HepG2 (cell line): ENCODE measurements at regions not wholly inside any gene's neighbourhood (a gene's known extent, or its start where the extent isn't known, plus 50 kb on each side); places are given as distances from the start of the nearest gene placed in this dataset.

Experiments
- ATAC-seq: fragments of 200-7000 bp; cut with Tn5 transposase; 3 replicates; pipeline ENCODE4 v1.9.1; 2020; ENCODE audit warnings: mild to moderate bottlenecking, moderate library complexity
- BruUV-seq: library from RNA; stranded (reverse); fragments of 400-500 nt; replicated peaks from 2 replicates; lab custom pipeline; 2021; lab: Mats Ljungman, UMichigan
- CTCF ChIA-PET: fragments of 300-600 bp; formaldehyde crosslinking; extraction: SDS; loops from one replicate; lab custom pipeline; 2021; ENCODE audit warnings: low total read pairs, inconsistent platforms, low intra/inter-chr PET ratio; lab: Yijun Ruan, JAX
- POLR2A ChIA-PET: fragments of 350-600 bp; sonication (Branson Sonifier 250); formaldehyde crosslinking; loops from one replicate; lab custom pipeline; 2020; ENCODE audit warnings: antibody characterized with exemption, inconsistent platforms; lab: Yijun Ruan, JAX
- DNase-seq: peaks from one replicate; pipeline ENCODE4 v3.0.0-alpha.2; 2015; ENCODE audit warnings: low spot score
- FAIRE-seq: peaks from 3 replicates; lab custom pipeline; 2011; peaks lifted over from hg19 to GRCh38; lab: Jason Lieb, UNC
- H2AFZ ChIP-seq: one replicate; pipeline ENCODE4 v1.6.1; 2011; ENCODE audit warnings: low read length, inconsistent platforms
- H3K27ac ChIP-seq: fragments of 300-600 bp; 3 replicates; pipeline ENCODE4 v1.8.0; 2011; ENCODE audit warnings: mixed run types, mild to moderate bottlenecking, mixed read lengths, low read length, inconsistent platforms; ENCODE audit not compliant: insufficient read depth; ENCODE audit errors: extremely low read length
- H3K27me3 ChIP-seq, 2 experiments: fragments of 200-600 bp in 1 of 2; 2 replicates in 1 of 2; 3 replicates in 1 of 2; pipeline versions ENCODE4 v1.6.0 to v1.8.0; 2011; ENCODE audit warnings: low read length in 2 of 2, mild to moderate bottlenecking in 2 of 2, moderate library complexity in 2 of 2, inconsistent platforms in 1 of 2; ENCODE audit not compliant: insufficient read depth in 2 of 2, control insufficient read depth in 1 of 2
- H3K36me3 ChIP-seq, 2 experiments: fragments of 200-600 bp in 1 of 2; replicated peaks in 1 of 2; 2 replicates in 1 of 2; 3 replicates in 1 of 2; pipeline versions ENCODE4 v1.5.1 to v1.8.0; 2011; ENCODE audit warnings: low read length in 2 of 2, inconsistent platforms in 1 of 2; ENCODE audit not compliant: insufficient read depth in 2 of 2, control insufficient read depth in 1 of 2
- H3K4me1 ChIP-seq: 2 replicates; pipeline ENCODE4 v1.5.1; 2012; ENCODE audit warnings: low read length, inconsistent platforms; ENCODE audit not compliant: insufficient read depth
- H3K4me2 ChIP-seq: 2 replicates; pipeline ENCODE4 v1.6.0; 2011; ENCODE audit warnings: low read depth, low read length, inconsistent platforms
- H3K4me3 ChIP-seq, 3 experiments: fragments of 200-600 bp in 1 of 3; sonication (generic), shearing (Covaris generic) in 1 of 3; replicated peaks in 1 of 3; 2 replicates each; pipeline ENCODE4 v1.5.1; 2011 to 2016; ENCODE audit warnings: low read length in 3 of 3, inconsistent platforms in 2 of 3, low read depth in 2 of 3, mild to moderate bottlenecking in 2 of 3, control low read depth in 1 of 3, mixed read lengths in 1 of 3; ENCODE audit not compliant: insufficient read depth in 1 of 3
- H3K79me2 ChIP-seq: one replicate; pipeline ENCODE4 v1.6.1; 2011; ENCODE audit warnings: low read length, inconsistent platforms; ENCODE audit not compliant: insufficient read depth
- H3K9ac ChIP-seq: 2 replicates; pipeline ENCODE4 v1.6.0; 2011; ENCODE audit warnings: mild to moderate bottlenecking, low read depth, low read length, inconsistent platforms; ENCODE audit not compliant: insufficient read depth
- H3K9me3 ChIP-seq: 2 replicates; pipeline ENCODE4 v1.5.1; 2012; ENCODE audit warnings: mild to moderate bottlenecking, low read length
- H4K20me1 ChIP-seq: 2 replicates; pipeline ENCODE4 v1.6.0; 2011; ENCODE audit warnings: inconsistent platforms, mild to moderate bottlenecking, low read length, moderate library complexity; ENCODE audit not compliant: insufficient read depth
- ATF4 ChIP-seq, 2 experiments: fragments of 450-650 bp in 1 of 2; sonication (generic) in 1 of 2; formaldehyde crosslinking; IDR thresholded peaks; 2 replicates each; pipeline versions ENCODE4 v1.5.0 to v1.8.0; 2020 to 2022; ENCODE audit warnings: mild to moderate bottlenecking in 1 of 2, missing genetic modification reagents in 1 of 2
- CHD2 ChIP-seq: IDR thresholded peaks from 2 replicates; pipeline ENCODE4 v1.6.1; 2011; ENCODE audit warnings: low read depth, low read length, improper control_type of control experiment
- GATAD2A ChIP-seq: IDR thresholded peaks from 2 replicates; pipeline ENCODE4 v1.6.1; 2016
- GMEB2 ChIP-seq: IDR thresholded peaks from 2 replicates; pipeline ENCODE4 v1.6.1; 2016; ENCODE audit warnings: missing biosample characterization, missing genetic modification reagents, low read depth
- MIXL1 ChIP-seq: IDR thresholded peaks from 2 replicates; pipeline ENCODE4 v1.6.1; 2016
- PLSCR1 ChIP-seq: sonication (generic); formaldehyde crosslinking; IDR thresholded peaks from 2 replicates; pipeline ENCODE4 v1.5.0; 2020; ENCODE audit warnings: missing genetic modification reagents, mild to moderate bottlenecking, borderline replicate concordance
- SMARCC2 ChIP-seq: fragments of 450-650 bp; IDR thresholded peaks from 2 replicates; pipeline ENCODE4 v1.6.1; 2017; ENCODE audit warnings: antibody characterized with exemption, mild to moderate bottlenecking
- SNRNP70 ChIP-seq: fragments of 200-400 bp; formaldehyde crosslinking; IDR thresholded peaks from 2 replicates; pipeline ENCODE4 v1.6.1; 2017; ENCODE audit warnings: mild to moderate bottlenecking, low read depth, low read length, moderate library complexity
- TIGD3 ChIP-seq: sonication (generic); formaldehyde crosslinking; IDR thresholded peaks from 2 replicates; pipeline ENCODE4 v1.5.1; 2020; ENCODE audit warnings: mild to moderate bottlenecking, missing genetic modification reagents, borderline replicate concordance
- ZBED4 ChIP-seq: sonication (generic); formaldehyde crosslinking; IDR thresholded peaks from 2 replicates; pipeline ENCODE4 v1.4.0; 2020; ENCODE audit warnings: missing genetic modification reagents, borderline replicate concordance
- ZBTB3 ChIP-seq: sonication (generic); formaldehyde crosslinking; IDR thresholded peaks from 2 replicates; pipeline ENCODE4 v1.4.0; 2020; ENCODE audit warnings: low read depth, mild to moderate bottlenecking, moderate library complexity, missing genetic modification reagents, borderline replicate concordance
- ZNF205 ChIP-seq: IDR thresholded peaks from 2 replicates; pipeline ENCODE4 v1.6.1; 2018; ENCODE audit warnings: missing biosample characterization, missing genetic modification reagents
- ZNF543 ChIP-seq: sonication (generic); formaldehyde crosslinking; IDR thresholded peaks from 2 replicates; pipeline ENCODE4 v1.4.0; 2020; ENCODE audit warnings: mild to moderate bottlenecking, missing genetic modification reagents
- ZNF574 ChIP-seq: sonication (generic); formaldehyde crosslinking; IDR thresholded peaks from 2 replicates; pipeline ENCODE4 v1.4.0; 2020; ENCODE audit warnings: missing genetic modification reagents
- ZNF768 ChIP-seq: sonication (generic); formaldehyde crosslinking; IDR thresholded peaks from 2 replicates; pipeline ENCODE4 v1.4.0; 2020; ENCODE audit warnings: missing genetic modification reagents
- WGBS: methylation state at CpG from one replicate; pipeline ENCODE4 v1.1.6; 2017; ENCODE audit warnings: low lambda C conversion rate; 5-methylcytosine and 5-hydroxymethylcytosine counted together
- in situ Hi-C: cut with HindIII; loops from 2 replicates; pipeline ENCODE4 v1.10.0; 2017; ENCODE audit warnings: low pct_unique_long_range_greater_than_20kb; ENCODE audit not compliant: extremely low pct_ligation_motif_present
- intact Hi-C: fragments of 100-400 bp; cut with micrococcal nuclease; formaldehyde crosslinking; loops from one replicate; pipeline ENCODE4 v1.10.0; 2022; ENCODE audit not compliant: unreplicated experiment

GRCh38 chr20:40452758-40453157, 236.3 kb downstream of the MAFB start:
- ATAC-seq: no peak
- Histone ChIP-seq H3K4me1 (no peaks in the 10 kb centered on the region), H3K4me2 (no peak overlapping the region), H3K27me3 (no peaks in the 10 kb centered on the region), H3K79me2 (no peaks in the 10 kb centered on the region), H3K9ac (no peak overlapping the region), H4K20me1 (no peaks in the 10 kb centered on the region), H3K4me3 (no peak overlapping the region), H3K36me3 (no peaks in the 10 kb centered on the region), H3K27ac (no peak overlapping the region), H3K9me3 (no peaks in the 10 kb centered on the region), H2AFZ (no peak overlapping the region)
- no peak for FAIRE-seq
- POLR2A ChIA-PET: no interaction called here
- in situ Hi-C loops: no loop called here
- 5% methylated on average over 3 of the region's 3 CpGs for WGBS
- DNase-seq: no peak
- intact Hi-C loops: no loop called here
- no TSS peak for BruUV-seq
- CTCF ChIA-PET: no interaction called here
- TF ChIP-seq PLSCR1 (CRISPR knock-in tag) (no peak), SNRNP70 (no peak), ZBTB3 (CRISPR knock-in tag) (no peak), GMEB2 (CRISPR knock-in tag) (no peak), ZNF205 (no peak), ZNF574 (no peak), TIGD3 (CRISPR knock-in tag) (no peak), GATAD2A (no peak), CHD2 (no peak), ZNF768 (no peak), MIXL1 (CRISPR knock-in tag) (no peak), SMARCC2 (no peak), ATF4 (CRISPR knock-in tag; IDR thresholded peaks at IDR 0.05) (no peak), ZBED4 (CRISPR knock-in tag) (no peak), ZNF543 (CRISPR knock-in tag) (no peak)
